Transverse colon (tissue), 4 donors: ENCODE measurements at regions not wholly inside any gene's neighbourhood (a gene's known extent, or its start where the extent isn't known, plus 50 kb on each side); places are given as distances from the start of the nearest gene placed in this dataset.

Experiments used
- DNase-seq: peaks from one replicate; pipeline ENCODE4 v3.0.0-alpha.2; 2019
- H3K27ac ChIP-seq, 4 donors: fragments of 200-600 bp; sonication (generic); 2 replicates each; pipeline ENCODE4 v1.5.1; 2016 to 2018; ENCODE audit warnings: inconsistent platforms in 4 of 4
- H3K27me3 ChIP-seq: fragments of 200-600 bp; sonication (generic); 2 replicates; pipeline ENCODE4 v1.5.1; 2017; ENCODE audit warnings: inconsistent platforms
- H3K36me3 ChIP-seq, 4 donors: fragments of 200-600 bp; sonication (generic); 2 replicates each; pipeline ENCODE4 v1.5.1; 2017 to 2019; ENCODE audit warnings: inconsistent platforms in 4 of 4
- H3K4me1 ChIP-seq, 4 donors: fragments of 200-600 bp; sonication (generic); 2 replicates each; pipeline ENCODE4 v1.5.1; 2017 to 2020; ENCODE audit warnings: inconsistent platforms in 4 of 4
- H3K4me3 ChIP-seq, 4 donors: fragments of 200-600 bp; sonication (generic); 1 replicate in 1 of 4; 2 replicates in 3 of 4; pipeline versions ENCODE4 v1.5.1 to v1.6.1; 2017 to 2019; ENCODE audit warnings: inconsistent platforms in 4 of 4
- H3K9me3 ChIP-seq, 2 donors: fragments of 200-600 bp; sonication (generic); 2 replicates each; pipeline ENCODE4 v1.5.1; 2017 to 2019; ENCODE audit warnings: inconsistent platforms in 2 of 2
- CTCF ChIP-seq, 5 experiments: fragments of 200-600 bp in 3 of 5; fragments of 450-650 bp in 2 of 5; sonication (generic) in 3 of 5; IDR thresholded peaks; 1 replicate in 2 of 5; 2 replicates in 3 of 5; pipeline ENCODE4 v1.5.1; 2016 to 2017; ENCODE audit warnings: antibody characterized with exemption in 5 of 5, inconsistent platforms in 3 of 5, mild to moderate bottlenecking in 2 of 5, moderate library complexity in 1 of 5
- EP300 ChIP-seq: sonication (generic); formaldehyde crosslinking; IDR thresholded peaks from one replicate; pipeline ENCODE4 v1.6.1; 2017; ENCODE audit warnings: antibody characterized with exemption, low read depth
- POLR2A ChIP-seq: fragments of 450-650 bp; IDR thresholded peaks from one replicate; pipeline ENCODE4 v1.6.1; 2016; ENCODE audit warnings: antibody characterized with exemption, mild to moderate bottlenecking, moderate library complexity
- POLR2AphosphoS5 ChIP-seq, 3 donors: sonication (generic); formaldehyde crosslinking; IDR thresholded peaks; one replicate each; pipeline ENCODE4 v1.6.1; 2016; ENCODE audit warnings: antibody characterized with exemption in 3 of 3
- WGBS, 2 donors: methylation state at CpG; one replicate each; pipeline ENCODE4 v1.1.5; 2018; ENCODE audit warnings: low coverage in 1 of 2; 5-methylcytosine and 5-hydroxymethylcytosine counted together
- in situ Hi-C, 4 donors: fragments of 200-750 bp; cut with MboI; loops; one replicate each; pipeline versions ENCODE4 v1.15.0 to v1.15.1; 2017; ENCODE audit warnings: low sequenced_read_pairs in 3 of 4, low pct_ligation_motif_present in 1 of 4, low pct_unique_long_range_greater_than_20kb in 1 of 4
- intact Hi-C: fragments of 100-400 bp; cut with DNase I; formaldehyde crosslinking; loops from one replicate; pipeline ENCODE4 v1.15.1; 2023; ENCODE audit warnings: low total_unique reads

- Histone ChIP-seq H3K4me3 (no peak overlapping the region), H3K4me1 (peaks cover 0 to 7% (median 3%) of the 10 kb centered on the region in 4 donors), H3K36me3 (no peaks in the 10 kb centered on the region), H3K27me3 (no peaks in the 10 kb centered on the region), H3K9me3 (no peaks in the 10 kb centered on the region), H3K27ac (no peak overlapping the region)
- intact Hi-C loops, result no loop called here
- DNase-seq, result no peak
- TF ChIP-seq CTCF (IDR thresholded peaks at IDR 0.05), result no peak
- TF ChIP-seq POLR2A, result no peak
- TF ChIP-seq POLR2AphosphoS5 (IDR thresholded peaks at IDR 0.05), result no peak
- no peak for TF ChIP-seq EP300
- in situ Hi-C loops, result no loop called here
- 73 to 80% methylated on average over 2 to 3 of the region's 3 CpGs for WGBS, 2 donors
Observed at GRCh38 chr5:74242516-74242915, 398.0 kb downstream of the ENC1 start.

GRCh38 chr5:74241751-74242140 is 398.8 kb downstream of the ENC1 start:
- Histone ChIP-seq H3K4me1 (peaks cover 0 to 9% (median 3%) of the 10 kb centered on the region in 4 donors), H3K4me3 (no peak overlapping the region), H3K27me3 (no peaks in the 10 kb centered on the region), H3K9me3 (no peaks in the 10 kb centered on the region), H3K27ac (no peak overlapping the region), H3K36me3 (no peaks in the 10 kb centered on the region)
- no peak for DNase-seq
- intact Hi-C loops (no loop called here), in situ Hi-C loops (no loop called here)
- WGBS, 2 donors, result 83% methylated on average over 2 of the region's 2 CpGs; no CpG with 5 or more reads in 1 of the 2 donors
- TF ChIP-seq EP300, result no peak

GRCh38 chr5:74240783-74241750 is 399.5 kb downstream of the ENC1 start:
- in situ Hi-C loops, result no loop called here
- DNase-seq, result no peak
- Histone ChIP-seq H3K4me3 (no peak overlapping the region), H3K27ac (no peak overlapping the region), H3K4me1 (peaks cover 0 to 9% (median 3%) of the 10 kb centered on the region in 4 donors), H3K9me3 (no peaks in the 10 kb centered on the region), H3K36me3 (no peaks in the 10 kb centered on the region), H3K27me3 (no peaks in the 10 kb centered on the region)
- intact Hi-C loops, result no loop called here
- TF ChIP-seq CTCF (IDR thresholded peaks at IDR 0.05) (no peak), POLR2AphosphoS5 (IDR thresholded peaks at IDR 0.05) (no peak), POLR2A (no peak), EP300 (no peak)
- WGBS, 2 donors, result 42 to 70% methylated on average over 2 to 5 of the region's 5 CpGs

- no peaks in the 10 kb centered on the region for H3K36me3 ChIP-seq
- 43 to 71% methylated on average over 1 to 2 of the region's 2 CpGs for WGBS, 2 donors
- in situ Hi-C loops (no loop called here), intact Hi-C loops (no loop called here)
- H3K27me3 ChIP-seq, result no peaks in the 10 kb centered on the region
- H3K27ac ChIP-seq, result no peak overlapping the region
- TF ChIP-seq POLR2AphosphoS5 (IDR thresholded peaks at IDR 0.05) (no peak), EP300 (no peak), CTCF (IDR thresholded peaks at IDR 0.05) (no peak), POLR2A (no peak)
- no peak for DNase-seq
- H3K4me3 ChIP-seq, result no peak overlapping the region
- H3K9me3 ChIP-seq, result no peaks in the 10 kb centered on the region
- peaks cover 0 to 9% (median 3%) of the 10 kb centered on the region in 4 donors for H3K4me1 ChIP-seq
Observed at GRCh38 chr5:74239261-74239660, 401.3 kb downstream of the ENC1 start.
